ENCODE measurements at regions not wholly inside any gene's neighbourhood (a gene's known extent, or its start where the extent isn't known, plus 50 kb on each side); places are given as distances from the start of the nearest gene placed in this dataset.

DNA sequence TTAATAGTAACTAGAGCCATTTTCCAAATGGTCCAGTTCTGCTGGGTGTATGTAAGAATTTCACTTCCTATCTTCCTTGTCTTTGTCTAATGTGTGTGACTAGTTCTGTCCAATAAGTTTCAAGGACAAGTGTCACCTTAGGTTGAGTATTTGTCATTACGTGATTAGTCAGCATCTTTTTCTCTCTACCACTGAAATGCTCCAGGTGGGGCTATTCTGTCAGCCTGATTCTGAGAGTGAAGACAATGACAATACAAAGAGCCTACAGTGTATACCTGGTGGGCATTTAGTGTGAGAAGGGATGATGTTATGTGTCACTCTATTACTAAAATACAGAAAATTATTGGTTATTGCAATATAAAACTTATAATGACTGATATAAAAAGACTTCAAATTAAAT, 876.3 kb downstream of the C4orf33 start:
- H3K4me1 ChIP-seq = no peaks in the 10 kb centered on the region
- no peak overlapping the region for H2AFZ ChIP-seq
- no peaks in the 10 kb centered on the region for H3K79me2 ChIP-seq
- H3K27me3 ChIP-seq (ENCODE audit: control insufficient read depth, insufficient read depth, low read length) = no peaks in the 10 kb centered on the region
- H3K4me2 ChIP-seq (ENCODE audit: low read length) = no peak overlapping the region
- H3K27ac ChIP-seq = no peak overlapping the region
- TF ChIP-seq, protein P1, sequence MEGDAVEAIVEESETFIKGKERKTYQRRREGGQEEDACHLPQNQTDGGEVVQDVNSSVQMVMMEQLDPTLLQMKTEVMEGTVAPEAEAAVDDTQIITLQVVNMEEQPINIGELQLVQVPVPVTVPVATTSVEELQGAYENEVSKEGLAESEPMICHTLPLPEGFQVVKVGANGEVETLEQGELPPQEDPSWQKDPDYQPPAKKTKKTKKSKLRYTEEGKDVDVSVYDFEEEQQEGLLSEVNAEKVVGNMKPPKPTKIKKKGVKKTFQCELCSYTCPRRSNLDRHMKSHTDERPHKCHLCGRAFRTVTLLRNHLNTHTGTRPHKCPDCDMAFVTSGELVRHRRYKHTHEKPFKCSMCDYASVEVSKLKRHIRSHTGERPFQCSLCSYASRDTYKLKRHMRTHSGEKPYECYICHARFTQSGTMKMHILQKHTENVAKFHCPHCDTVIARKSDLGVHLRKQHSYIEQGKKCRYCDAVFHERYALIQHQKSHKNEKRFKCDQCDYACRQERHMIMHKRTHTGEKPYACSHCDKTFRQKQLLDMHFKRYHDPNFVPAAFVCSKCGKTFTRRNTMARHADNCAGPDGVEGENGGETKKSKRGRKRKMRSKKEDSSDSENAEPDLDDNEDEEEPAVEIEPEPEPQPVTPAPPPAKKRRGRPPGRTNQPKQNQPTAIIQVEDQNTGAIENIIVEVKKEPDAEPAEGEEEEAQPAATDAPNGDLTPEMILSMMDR (IDR thresholded peaks at IDR 0.05) = no peak
- no peaks in the 10 kb centered on the region for H3K9me3 ChIP-seq (ENCODE audit: control insufficient read depth, low read length)
- H3K4me3 ChIP-seq (ENCODE audit: low read depth, low read length) = no peak overlapping the region
- H3K36me3 ChIP-seq (ENCODE audit: control insufficient read depth, insufficient read depth, low read length) = no peaks in the 10 kb centered on the region
- no peak overlapping the region for H3K9ac ChIP-seq

DNA sequence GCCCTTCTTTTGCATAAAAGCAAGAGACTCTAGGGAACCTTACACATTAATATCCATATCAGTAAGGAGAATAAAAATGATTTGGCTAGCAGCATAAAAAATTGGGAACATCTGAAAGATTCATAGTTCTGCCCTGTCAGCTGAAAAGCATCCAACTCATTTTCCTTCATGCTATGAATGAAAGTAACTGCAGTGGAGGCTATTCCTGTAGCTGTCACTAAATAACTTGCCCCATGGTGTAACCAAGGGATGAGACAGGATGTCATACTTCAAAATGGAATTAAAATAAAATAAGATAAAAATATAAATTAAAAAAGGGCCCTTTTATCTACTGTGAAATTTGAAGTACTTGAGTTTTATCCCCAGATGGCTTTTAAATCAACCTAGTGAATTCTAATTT, 878.8 kb downstream of the C4orf33 start:
- TF ChIP-seq, protein P1 (IDR thresholded peaks at IDR 0.05) = no peak
- Histone ChIP-seq H2AFZ (no peak overlapping the region), H3K27me3 (ENCODE audit: control insufficient read depth, insufficient read depth, low read length) (no peaks in the 10 kb centered on the region)

DNA sequence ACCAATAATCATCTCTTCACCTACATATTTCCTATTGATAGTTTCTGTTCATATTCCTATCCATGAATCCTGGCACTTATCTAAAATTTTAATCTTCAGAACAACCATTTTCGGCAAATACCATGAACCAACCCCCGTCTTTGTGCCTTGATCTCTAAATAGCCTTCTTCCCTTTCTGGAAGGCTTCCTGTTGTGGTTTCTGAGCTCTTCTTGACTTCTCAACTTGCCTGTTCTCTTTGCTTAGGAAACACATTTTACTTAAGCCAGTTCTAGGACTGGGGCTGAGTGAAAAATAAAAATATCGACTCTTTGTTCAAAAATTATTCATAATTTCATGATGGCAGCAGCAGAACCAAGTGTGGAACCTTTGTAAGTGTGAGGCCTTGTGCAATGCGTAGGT, 882.4 kb downstream of the C4orf33 start:
- H3K79me2 ChIP-seq = no peaks in the 10 kb centered on the region
- H3K4me1 ChIP-seq = no peaks in the 10 kb centered on the region
- H3K4me3 ChIP-seq (ENCODE audit: low read depth, low read length) = no peak overlapping the region
- H3K9me3 ChIP-seq (ENCODE audit: control insufficient read depth, low read length) = no peaks in the 10 kb centered on the region
- H3K36me3 ChIP-seq (ENCODE audit: control insufficient read depth, insufficient read depth, low read length) = no peaks in the 10 kb centered on the region
- no peak overlapping the region for H3K9ac ChIP-seq
- TF ChIP-seq, protein P1 (IDR thresholded peaks at IDR 0.05) = no peak
- no peak overlapping the region for H3K4me2 ChIP-seq (ENCODE audit: low read length)
- H2AFZ ChIP-seq = no peak overlapping the region
- H3K27me3 ChIP-seq (ENCODE audit: control insufficient read depth, insufficient read depth, low read length) = no peaks in the 10 kb centered on the region
- no peak overlapping the region for H3K27ac ChIP-seq

More for the DNA sequence above, 878.8 kb downstream of the C4orf33 start:
- no peak overlapping the region for H3K4me2 ChIP-seq (ENCODE audit: low read length)
- H3K27ac ChIP-seq = no peak overlapping the region
- H3K9me3 ChIP-seq (ENCODE audit: control insufficient read depth, low read length) = no peaks in the 10 kb centered on the region
- H3K36me3 ChIP-seq (ENCODE audit: control insufficient read depth, insufficient read depth, low read length) = no peaks in the 10 kb centered on the region
- H3K79me2 ChIP-seq = no peaks in the 10 kb centered on the region
- H3K4me3 ChIP-seq (ENCODE audit: low read depth, low read length) = no peak overlapping the region
- no peak overlapping the region for H3K9ac ChIP-seq
- H3K4me1 ChIP-seq = no peaks in the 10 kb centered on the region

DNA sequence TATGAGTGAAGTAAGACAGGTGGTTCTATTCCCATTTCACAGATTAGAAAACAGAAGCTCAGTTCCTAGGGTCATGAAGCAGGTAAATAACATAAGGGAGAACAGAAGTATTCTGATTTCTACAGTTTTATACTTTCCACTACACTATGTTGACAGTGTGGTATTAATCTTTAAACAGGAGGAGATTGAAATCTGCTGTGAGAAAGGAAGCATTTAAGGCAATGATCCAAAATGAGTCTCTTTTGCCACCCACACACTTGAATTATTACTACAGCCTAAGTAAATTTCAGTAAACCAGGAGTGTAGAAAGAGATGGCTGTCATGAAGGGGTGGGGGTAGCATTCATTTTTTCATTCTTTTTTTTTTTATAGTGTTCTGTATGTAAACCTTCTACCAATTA, 893.0 kb downstream of the C4orf33 start:
- Histone ChIP-seq H3K4me2 (ENCODE audit: low read length) (no peak overlapping the region), H3K27ac (no peak overlapping the region), H2AFZ (no peak overlapping the region), H3K4me3 (ENCODE audit: low read depth, low read length) (no peak overlapping the region), H3K9ac (no peak overlapping the region), H3K9me3 (ENCODE audit: control insufficient read depth, low read length) (no peaks in the 10 kb centered on the region), H3K27me3 (ENCODE audit: control insufficient read depth, insufficient read depth, low read length) (no peaks in the 10 kb centered on the region), H3K79me2 (no peaks in the 10 kb centered on the region), H3K36me3 (ENCODE audit: control insufficient read depth, insufficient read depth, low read length) (no peaks in the 10 kb centered on the region), H3K4me1 (no peaks in the 10 kb centered on the region)
- TF ChIP-seq, protein P1 (IDR thresholded peaks at IDR 0.05) = no peak

DNA sequence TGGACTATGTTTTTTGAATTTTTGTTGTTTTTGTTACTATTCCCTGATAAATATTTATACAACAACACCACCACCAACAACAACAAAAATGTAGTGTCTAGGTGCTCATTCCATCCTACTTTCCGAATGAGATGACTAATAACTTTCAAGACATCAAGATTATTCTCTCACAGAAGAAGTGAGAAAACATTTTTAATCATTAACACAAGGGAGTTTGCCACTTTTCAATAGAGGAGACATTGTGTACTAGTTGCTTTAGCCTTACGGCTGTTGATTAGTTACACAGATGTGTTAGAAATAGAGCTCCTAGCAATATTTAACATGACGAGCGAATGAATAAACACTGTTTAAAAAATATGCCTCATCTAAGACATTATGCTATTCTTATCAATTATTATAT, 898.8 kb downstream of the C4orf33 start:
- H3K79me2 ChIP-seq = no peaks in the 10 kb centered on the region
- peaks cover 5% of the 10 kb centered on the region for H3K9me3 ChIP-seq (ENCODE audit: control insufficient read depth, low read length)
- no peaks in the 10 kb centered on the region for H3K36me3 ChIP-seq (ENCODE audit: control insufficient read depth, insufficient read depth, low read length)
- H3K9ac ChIP-seq = no peak overlapping the region
- H3K27ac ChIP-seq = no peak overlapping the region
- H3K4me2 ChIP-seq (ENCODE audit: low read length) = no peak overlapping the region
- H3K27me3 ChIP-seq (ENCODE audit: control insufficient read depth, insufficient read depth, low read length) = no peaks in the 10 kb centered on the region
- no peak overlapping the region for H2AFZ ChIP-seq
- TF ChIP-seq, protein P1 (IDR thresholded peaks at IDR 0.05) = no peak
- H3K4me3 ChIP-seq (ENCODE audit: low read depth, low read length) = no peak overlapping the region
- H3K4me1 ChIP-seq = no peaks in the 10 kb centered on the region
